NCI-H748 (cell line): ENCODE measurements at regions not wholly inside any gene's neighbourhood (a gene's known extent, or its start where the extent isn't known, plus 50 kb on each side); places are given as distances from the start of the nearest gene placed in this dataset.

Experiments
- DNase-seq: peaks from one replicate; lab custom pipeline; 2025; ENCODE audit not compliant: unreplicated experiment; lab: John Stamatoyannopoulos, UW

DNA sequence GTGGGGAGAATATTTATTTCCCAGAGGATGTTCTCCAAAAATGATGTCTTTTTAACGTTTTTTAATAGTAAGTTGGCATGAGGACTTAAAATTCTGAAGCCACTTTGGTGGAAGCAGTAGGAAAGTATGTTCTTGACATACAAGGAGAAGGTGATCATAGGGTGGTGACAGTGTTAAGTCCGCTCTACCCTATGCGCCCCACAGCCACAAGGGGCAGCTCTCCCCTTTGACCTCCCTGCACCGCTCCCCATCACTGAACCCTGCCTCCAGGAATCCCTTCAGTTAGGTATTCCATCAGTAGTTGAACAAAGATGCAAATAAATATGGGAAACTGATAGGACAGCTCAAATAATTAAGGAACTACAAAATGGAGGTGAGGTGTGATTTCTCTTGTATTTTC, 111.4 kb downstream of the PLEKHG1 start:
- no peak for DNase-seq

DNA sequence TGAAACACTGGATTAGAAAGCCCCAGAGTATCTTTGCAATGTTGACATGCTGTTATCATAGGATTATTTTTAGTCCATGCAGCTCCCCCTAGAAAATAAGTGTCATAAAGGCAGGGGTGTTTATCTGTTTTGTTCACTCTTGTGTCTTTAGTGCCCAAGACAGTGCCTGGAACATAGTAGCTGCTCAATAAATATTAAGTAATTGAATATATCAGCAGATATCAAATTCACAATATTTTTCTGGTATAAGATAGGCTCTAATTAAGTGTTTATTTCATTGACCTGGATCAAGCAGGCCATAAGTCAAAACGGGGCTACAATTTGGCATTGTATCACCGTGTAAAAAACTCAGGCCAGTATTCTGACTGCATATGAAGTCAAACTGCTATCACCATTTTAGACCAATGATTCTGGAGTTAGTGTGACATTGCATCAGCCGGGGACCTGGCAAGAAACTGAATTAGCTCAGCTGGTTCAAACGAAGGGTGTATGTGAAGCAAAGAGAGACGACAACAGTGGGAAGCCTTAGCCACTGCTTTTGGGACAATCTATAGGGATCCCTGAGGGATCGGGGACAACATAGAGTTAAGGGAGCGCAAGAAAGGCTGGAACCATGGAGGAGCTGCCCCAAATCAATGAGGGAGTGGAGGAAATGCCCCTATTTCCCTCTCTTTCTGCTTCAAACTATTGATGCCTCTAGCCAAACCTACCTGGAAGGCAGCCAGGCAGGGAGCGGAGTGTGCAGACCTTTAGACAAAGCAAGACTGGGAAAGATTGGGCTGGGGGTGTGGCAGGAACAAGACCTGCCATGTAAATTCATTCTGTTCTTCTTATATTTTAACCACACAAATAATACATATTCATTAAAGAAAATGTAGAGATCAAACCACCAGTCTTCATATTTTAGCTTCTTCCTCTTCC, 112.2 kb downstream of the PLEKHG1 start:
- no peak for DNase-seq

DNA sequence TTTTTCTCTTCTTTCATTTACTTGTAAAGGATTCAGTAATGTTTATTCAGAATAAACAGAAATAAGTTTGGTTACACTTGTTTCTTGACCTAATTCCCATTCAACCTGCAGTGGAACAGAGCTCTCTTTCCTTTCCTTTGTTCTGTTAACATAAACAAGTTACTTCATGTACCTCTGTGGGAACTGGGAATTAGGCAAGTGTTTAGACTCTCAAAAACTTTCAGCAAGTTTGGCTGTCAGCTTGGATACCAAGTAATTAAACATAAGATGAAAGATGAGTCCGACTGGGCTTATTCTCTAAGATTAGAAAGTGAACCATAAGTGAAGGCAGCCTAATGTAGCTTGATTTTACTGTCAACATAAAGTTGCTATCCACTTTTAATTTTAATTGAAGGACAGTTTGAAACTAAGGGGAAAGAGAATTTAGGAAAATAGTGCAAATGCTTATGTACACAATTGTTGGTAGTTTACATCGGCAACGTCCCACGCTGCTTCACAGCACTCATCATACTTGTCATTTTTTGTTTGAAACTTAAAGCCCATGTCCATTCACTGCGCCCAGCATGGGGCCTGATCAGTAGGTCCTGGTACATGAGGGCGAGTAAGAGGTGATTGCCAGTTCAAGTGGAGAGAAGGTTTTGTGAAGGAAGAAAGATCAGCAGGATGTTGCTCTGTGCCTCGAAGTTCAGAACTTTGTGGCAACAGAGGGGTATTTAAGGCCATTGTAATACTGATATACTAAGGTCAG, 113.0 kb downstream of the PLEKHG1 start:
- DNase-seq: no peak

DNA sequence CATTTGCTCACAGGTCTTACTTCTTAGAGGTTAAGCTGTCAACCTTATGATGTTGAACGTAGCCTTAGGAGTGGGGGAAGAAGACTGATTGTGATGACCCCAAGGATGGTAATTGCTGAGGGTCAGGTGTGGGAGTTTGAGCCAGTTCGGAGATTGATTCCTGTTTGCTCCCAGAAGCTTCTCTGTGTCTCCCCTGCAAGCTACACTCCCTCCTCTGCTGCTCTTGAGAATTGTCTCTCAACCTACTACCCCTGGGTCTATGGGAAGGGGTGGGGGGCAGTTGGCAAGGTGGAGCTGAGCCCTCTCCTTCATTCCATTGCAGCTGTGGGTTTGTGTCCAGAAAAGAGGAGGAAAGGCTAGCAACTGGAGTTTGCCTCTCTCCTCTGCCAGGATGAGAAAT, 113.8 kb downstream of the PLEKHG1 start:
- DNase-seq: no peak

DNA sequence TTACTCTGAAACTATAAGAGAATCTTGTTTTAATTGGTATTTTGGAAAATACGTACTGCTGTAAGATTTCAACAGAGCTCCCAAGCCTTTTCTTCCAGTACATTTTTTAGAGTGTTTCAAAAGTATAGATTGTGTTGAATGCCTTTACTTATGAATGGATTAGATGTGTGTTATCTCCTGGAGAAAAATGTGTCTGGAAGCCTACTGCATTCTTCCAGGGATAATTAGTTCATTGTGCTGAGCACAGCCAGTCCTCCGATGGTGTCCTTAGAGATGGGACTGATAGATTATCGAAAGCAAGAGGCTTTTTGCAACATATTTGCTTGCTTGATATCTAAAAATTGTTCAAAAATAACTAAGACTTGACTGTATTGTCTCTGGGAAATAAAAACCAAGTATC, 114.2 kb downstream of the PLEKHG1 start:
- no peak for DNase-seq

DNA sequence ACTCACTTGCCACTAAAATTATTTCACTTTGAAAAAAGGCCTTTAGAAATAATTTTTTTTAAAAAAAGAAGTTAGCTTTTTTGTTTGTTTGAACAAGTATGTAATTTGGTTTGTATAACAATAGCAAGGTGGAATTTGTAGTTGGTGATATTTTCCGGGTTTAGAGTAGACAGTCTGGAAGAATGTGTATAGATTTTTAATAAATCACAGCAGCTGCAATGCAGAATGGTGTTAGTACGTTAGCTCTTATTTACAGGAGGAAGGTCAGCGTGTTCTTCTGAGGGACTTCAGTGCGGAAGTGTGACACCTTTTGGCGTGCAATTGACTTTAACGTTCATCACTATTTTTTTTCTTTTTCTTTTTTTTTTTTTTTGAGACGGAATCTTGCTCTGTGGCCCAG, 115.4 kb downstream of the PLEKHG1 start:
- no peak for DNase-seq

DNA sequence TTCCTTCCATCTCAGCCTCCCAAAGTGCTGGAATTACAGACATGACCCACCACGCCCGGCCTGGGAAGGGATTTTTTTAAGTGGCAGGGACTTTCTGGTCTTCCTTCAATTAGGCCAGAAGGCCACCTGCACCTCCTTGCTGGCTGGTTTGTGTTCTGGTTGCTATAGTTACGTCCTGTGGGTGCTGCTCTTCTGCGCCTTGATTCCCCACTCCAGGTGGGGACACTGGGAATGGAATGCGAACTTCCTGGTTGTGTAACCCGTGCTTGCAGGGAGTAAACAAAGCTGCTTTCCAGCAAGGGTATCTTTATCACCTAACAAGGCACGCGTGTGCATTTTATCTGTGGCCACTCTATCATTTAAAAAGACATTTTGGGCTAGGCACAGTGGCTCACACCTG, 117.7 kb downstream of the PLEKHG1 start:
- peak; percentile 48 for DNase-seq

DNA sequence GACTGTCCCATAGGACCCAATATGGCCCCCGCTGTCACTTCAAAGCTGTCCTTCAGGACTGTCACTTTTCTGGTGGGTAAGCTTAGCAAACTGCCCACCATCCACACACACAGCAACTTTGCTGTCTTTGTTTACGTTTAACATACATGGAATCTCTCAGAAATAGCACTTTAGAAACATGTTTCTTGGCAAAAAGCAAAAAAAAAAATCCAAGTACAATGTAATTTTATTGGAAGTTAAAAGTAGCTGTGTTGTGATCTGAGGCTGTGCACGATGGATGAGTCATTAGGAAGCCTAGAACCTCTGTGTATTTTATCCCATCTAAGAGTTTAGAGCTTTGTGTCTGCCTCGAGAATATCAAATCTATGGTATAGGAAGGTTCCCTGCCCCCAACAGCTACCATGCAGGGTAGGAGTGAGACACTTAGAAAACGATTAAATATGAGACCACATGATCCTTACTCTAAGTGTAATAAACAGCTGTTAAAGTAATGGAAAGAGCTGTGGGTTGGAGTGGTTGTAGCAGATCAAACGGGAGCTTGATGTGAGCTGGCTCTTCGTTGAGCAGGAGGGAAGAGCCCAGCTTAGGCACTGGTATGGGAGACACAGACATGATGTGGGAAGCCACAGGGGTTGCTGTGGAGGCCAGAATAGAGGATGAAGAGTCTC, 119.5 kb downstream of the PLEKHG1 start:
- DNase-seq: peak; percentile 33

DNA sequence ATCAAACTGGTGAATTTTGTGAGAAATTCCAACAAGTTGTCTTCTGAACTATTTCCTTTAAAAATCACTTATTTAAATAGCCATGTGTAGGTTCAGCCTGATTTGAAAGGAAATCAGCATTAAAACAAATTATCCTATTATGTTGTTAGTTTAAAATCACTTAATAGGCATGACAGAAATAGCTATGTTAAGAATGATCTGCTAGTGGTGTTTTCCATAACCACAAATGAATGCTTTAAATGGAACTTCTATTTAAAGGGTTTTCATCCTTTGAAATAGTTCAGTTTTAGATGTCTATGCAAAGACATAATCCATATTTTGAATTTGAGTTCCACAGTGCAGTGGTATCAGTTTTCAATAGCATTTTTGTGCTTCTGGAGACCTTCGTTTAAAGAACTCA, 120.1 kb downstream of the PLEKHG1 start:
- DNase-seq: no peak

DNA sequence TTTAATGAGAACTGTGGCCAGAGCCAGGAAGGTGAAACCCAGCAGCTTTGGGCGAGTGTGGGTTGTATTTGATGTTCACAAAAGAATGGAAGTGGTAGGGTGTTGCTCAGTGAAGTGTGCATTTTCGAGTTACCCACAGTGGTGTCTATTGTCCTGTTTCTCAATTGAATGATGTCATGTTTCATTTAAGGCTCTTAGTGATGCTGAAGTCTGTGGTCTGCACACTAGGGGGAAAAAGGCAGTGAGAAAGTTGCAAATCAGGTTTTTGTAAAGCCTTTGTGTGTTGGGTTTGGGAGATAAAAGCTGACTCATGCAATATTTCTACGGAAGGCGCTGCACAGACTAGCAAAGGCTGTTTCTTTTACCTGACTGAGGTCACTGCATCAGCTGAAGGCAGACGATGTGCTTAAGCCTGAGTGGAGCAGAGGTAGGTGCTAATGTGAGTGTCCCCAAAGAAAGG, 121.1 kb downstream of the PLEKHG1 start:
- peak; percentile 97 for DNase-seq

DNA sequence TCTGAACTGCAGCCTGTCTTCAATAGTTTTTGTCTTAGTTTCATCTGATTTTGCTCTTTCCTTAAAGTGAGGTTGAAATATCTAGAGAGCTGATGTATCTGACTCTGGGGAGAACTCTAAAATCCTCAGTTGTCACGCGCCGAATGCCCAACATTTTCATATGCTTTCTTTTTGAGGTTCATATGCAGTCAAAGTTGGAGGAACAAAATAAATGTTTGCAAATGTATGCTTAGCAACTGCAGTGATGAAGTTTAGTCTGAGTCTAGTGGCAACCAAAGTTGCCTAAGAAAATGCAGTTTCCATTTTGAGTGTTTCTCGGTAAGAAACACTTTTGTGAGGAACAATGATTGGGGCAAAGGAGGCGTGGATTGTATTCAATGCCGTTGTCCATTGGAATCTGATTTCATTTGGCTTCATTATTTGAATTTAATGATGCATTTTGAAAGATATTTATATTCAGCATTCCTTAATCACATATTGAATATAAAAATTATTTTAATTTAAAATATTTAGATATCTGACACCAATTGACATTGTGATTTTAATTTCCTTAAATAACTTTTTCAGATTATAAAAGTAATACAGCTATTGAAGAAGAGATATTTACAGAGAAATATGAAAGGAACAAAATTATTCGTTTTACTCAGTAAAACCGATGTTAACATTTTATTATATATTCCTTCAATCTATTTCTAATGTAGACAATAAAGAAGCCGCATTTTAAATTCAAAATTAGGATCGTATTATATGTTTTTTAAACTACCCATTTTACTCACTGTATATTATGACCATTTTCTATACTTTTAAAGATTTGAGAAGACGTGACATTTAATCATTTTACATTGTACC, 122.0 kb downstream of the PLEKHG1 start:
- DNase-seq: no peak

DNA sequence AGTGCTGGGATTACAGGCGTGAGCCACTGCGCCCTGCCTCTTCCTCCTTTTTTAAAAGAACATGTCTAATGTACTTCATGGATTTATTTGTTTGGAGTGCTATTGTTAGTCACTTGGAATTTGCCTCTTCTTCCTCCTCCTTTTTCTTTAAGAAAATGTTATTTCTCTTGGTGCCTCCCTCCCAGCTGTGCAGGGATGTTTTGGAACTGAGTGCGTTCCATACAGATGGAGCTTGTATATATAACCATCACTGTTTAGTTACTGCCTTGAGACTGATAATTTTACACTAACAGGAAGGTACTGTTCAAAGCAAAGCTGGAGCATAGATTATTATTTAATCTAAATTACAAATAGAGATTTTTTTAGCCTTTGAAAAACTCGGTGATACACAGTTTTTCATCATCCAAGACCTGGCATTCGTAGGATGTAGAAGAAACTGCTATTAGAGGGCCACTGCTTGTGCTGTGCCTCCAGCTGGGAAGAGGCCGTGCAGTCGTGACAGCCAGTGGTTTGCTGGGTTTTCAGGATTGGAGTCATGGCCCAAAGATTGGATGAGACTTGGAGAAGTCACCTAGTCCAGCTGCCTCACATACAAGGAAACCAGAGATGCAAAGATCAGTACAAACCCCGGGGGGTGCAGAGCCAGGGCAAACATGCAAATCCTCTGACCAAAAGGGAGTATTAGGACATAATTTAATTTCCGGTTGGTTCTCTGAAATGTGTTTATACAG, 123.1 kb downstream of the PLEKHG1 start:
- DNase-seq: no peak

DNA sequence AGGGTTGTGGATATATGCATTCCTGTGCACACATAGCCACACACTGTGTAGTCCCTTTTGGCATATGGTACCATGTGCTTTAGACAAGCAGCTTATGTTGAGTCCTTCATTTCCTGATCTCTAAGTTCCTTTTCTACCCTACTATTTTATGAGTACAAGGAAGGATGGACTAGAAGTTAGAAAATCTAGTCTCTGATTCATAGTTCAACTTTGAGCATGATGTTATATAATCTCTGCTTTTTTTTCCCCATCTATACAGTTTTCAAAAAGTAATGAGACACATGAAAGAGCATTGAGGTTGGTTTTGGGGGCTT, 123.6 kb downstream of the PLEKHG1 start:
- no peak for DNase-seq

DNA sequence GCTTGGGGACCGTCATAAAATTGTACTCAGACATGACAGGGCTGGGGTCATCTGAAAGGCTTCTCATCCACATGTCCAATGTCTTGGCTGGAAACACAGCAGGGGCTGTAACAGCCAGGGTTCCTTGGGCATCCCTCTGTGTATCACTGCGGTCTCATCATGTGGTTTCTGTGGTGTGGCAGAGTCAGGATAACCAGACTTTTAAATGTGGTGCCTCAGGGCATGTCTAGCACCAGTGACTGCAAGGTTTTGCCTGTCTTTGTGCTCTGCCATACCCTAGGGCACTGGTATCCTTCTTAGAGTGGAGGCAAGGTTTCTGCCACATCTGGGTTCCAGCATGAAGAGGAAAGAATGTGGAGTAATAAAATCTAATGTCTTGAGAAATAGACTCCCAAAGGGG, 124.2 kb downstream of the PLEKHG1 start:
- DNase-seq: no peak

DNA sequence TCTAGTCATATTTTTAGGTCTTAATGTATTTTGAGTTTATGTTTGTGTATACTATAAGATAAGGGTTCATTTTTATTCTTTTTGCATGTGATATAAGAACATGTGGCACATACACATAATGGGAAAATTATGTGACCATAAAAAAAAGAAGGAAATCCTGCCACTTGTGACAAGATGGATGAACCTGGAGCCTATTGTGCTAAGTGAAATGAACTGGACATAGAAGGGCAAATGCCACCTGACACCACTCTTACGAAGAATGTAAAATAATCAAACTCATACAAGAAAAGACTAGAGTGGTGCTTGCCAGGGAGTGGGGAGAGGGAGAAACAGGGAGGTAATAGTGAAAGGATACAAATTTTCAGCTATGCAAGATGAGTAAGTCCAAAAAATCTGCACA, 126.1 kb downstream of the PLEKHG1 start:
- DNase-seq: no peak

DNA sequence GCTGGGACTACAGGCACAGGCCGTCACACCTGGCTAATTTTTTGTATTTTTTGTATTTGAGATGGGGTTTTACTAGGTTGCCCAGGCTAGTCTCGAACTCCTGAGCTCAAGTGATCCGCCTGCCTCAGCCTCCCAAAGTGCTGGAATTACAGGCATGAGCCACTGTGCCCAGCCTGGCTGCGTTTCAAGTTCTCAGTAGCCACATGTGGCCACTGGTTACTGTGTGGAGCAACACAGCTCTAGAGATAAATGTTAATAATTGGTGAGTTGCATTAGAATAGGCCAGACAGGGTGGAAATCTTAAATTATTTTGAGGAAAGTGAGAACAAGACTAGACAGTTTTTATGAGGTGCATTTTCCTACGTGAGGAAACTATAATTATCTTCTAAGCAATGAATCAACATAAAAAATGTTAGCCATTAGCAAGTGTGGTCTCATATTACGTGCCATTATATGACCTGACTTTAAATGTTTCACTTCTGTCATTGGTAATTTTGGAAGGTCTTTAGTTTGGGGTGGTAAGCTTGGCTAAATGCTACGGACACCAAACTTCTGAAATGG, 129.6 kb downstream of the PLEKHG1 start:
- DNase-seq: peak; percentile 34

DNA sequence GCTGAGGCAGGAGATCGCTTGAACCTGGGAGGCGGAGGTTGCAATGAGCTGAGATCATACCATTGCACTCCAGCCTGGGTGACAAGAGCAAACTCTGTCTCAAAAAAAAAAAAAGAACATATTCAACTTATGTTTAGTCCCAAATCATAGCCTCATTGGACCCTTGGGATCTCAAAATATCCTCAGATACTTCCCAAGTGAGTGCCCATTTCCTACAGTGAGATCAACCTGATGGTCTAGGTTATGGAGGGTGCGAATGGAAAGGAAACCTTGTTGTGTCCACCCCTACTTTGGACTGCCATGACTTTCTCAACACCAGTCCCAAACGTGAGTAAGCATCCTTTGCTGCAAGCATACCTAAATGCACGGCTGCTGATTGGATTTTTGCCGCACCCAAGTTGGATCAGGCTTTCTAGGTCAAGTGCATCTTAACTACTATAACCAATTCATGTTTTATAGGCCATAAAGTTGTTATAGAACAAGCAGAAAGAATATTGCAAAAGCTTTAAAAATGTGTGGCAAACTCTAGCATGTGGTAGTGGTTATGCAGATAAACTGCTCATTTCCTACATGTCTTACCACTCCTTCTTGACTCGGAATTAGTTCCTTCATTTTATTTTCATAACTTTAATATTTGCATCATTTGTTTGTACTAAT, 131.2 kb downstream of the PLEKHG1 start:
- no peak for DNase-seq

DNA sequence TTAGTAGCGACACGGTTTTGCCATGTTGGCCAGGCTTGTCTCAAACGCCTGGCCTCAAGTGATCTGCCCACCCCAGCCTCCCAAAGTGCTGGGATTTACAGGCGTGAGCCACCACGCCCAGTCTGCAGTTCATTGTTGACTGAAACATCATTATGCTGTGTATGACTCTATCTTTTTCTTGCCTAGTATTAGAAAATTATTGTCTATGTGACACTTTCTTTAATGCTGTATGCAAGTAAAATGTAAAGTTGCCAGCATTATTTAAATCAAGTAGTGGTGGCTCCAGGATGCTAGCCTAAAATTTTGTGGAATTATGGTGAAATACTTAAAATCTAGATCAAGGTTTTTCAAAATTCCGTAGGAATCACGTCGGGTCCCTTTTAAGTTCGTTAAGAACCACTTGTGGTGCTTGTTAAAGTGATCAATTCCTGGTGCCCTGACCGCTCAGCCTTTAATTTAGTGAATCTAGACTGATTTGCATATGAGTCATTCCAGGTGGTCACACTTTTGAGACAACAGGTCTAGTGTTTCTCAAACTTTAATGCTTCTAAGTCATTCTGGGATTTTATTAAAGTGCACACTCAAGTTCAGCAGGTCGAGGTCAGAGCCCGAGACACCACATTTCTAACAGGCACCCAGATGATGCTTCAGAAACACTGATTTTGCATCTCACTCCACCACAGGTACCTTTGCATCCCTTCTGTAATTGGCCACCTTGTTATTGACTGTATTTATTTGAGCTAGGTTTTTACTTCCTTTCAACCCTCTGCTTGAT, 132.6 kb upstream of the MTHFD1L start:
- DNase-seq: no peak

DNA sequence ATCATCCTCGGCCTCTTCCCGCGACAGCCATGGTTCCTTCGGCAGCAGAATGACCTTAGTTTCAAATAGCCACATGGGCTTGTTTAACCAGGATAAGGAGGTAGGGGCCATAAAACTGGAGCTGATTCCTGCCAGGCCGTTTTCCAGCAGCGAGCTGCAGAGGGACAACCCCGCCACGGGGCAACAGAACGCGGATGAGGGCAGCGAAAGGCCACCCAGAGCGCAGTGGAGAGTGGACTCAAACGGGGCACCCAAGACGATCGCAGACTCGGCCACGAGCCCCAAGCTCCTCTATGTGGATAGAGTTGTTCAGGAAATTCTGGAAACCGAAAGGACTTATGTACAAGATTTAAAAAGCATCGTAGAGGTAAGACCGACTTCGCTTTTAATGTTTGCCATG, 131.8 kb upstream of the MTHFD1L start:
- no peak for DNase-seq
